ENCODE measurements at regions not wholly inside any gene's neighbourhood (a gene's known extent, or its start where the extent isn't known, plus 50 kb on each side); places are given as distances from the start of the nearest gene placed in this dataset.

GRCh38 chr2:157980020-157980419 is 103.9 kb upstream of the ACVR1 start:
- Histone ChIP-seq H3K4ac (ENCODE audit: low read depth, low read length) (no peak overlapping the region), H3K23me2 (ENCODE audit: insufficient read length, low read depth, low read length, poor library complexity, severe bottlenecking) (no peaks in the 10 kb centered on the region), H3K56ac (ENCODE audit: insufficient read length, low read depth, low read length) (no peak overlapping the region), H2AFZ (ENCODE audit: low read length) (no peak overlapping the region), H3K79me2 (ENCODE audit: insufficient read depth, low read length) (no peaks in the 10 kb centered on the region), H4K91ac (ENCODE audit: insufficient read length, low read depth, low read length) (no peak overlapping the region), H3K9ac (ENCODE audit: extremely low read depth, insufficient read length, low read length) (no peak overlapping the region), H2BK20ac (ENCODE audit: low read depth, low read length, poor library complexity, severe bottlenecking) (no peak overlapping the region), H3K4me2 (ENCODE audit: insufficient read depth, insufficient read length, low read length) (no peak overlapping the region), H3K27me3 (ENCODE audit: insufficient read depth, low read length) (no peaks in the 10 kb centered on the region), H3K18ac (ENCODE audit: insufficient read length, low read depth, low read length) (no peak overlapping the region), H3K14ac (ENCODE audit: insufficient read depth, low read length) (no peak overlapping the region), H3K27ac (ENCODE audit: insufficient read length, low read depth, low read length) (no peak overlapping the region), H3K4me1 (ENCODE audit: insufficient read depth, low read length) (no peaks in the 10 kb centered on the region), H3K23ac (ENCODE audit: insufficient read length, low read depth, low read length) (no peak overlapping the region), H2BK120ac (ENCODE audit: low read depth, low read length, poor library complexity, severe bottlenecking) (no peak overlapping the region), H3K9me3 (ENCODE audit: control insufficient read depth, low read depth, low read length) (no peaks in the 10 kb centered on the region), H2BK12ac (ENCODE audit: insufficient read length, low read depth, low read length) (no peak overlapping the region), H2BK5ac (ENCODE audit: insufficient read length, low read length) (no peak overlapping the region), H3T11ph (ENCODE audit: low read length) (no peak overlapping the region), H4K5ac (ENCODE audit: insufficient read length, low read depth, low read length) (no peak overlapping the region), H2BK15ac (ENCODE audit: low read depth, low read length) (no peak overlapping the region), H2AK5ac (ENCODE audit: insufficient read length, low read length) (no peak overlapping the region), H4K8ac (replicated peaks; ENCODE audit: insufficient read length, low read depth, low read length) (no peak overlapping the region), H3K79me1 (ENCODE audit: insufficient read depth, low read depth, low read length, poor library complexity, severe bottlenecking) (no peaks in the 10 kb centered on the region), H4K20me1 (ENCODE audit: control insufficient read depth, insufficient read depth, insufficient read length) (no peaks in the 10 kb centered on the region)
- Mint-ChIP-seq H3K27me3 (ENCODE audit: low read depth) (no peaks in the 10 kb centered on the region; the same call in 1 of the 2 replicates), H3K36me3 (ENCODE audit: insufficient read depth in 1 of 3, low read depth in 3 of 3) (peaks cover 3 to 22% (median 16%) of the 10 kb centered on the region in 3 experiments; a peak in 5 of 7 replicates), H3K4me3 (no peak overlapping the region), H3K27ac (no peak overlapping the region), H3K9me3 (peaks cover 20 to 22% of the 10 kb centered on the region in 2 experiments), H3K4me1 (no peaks in the 10 kb centered on the region)
- no CpG with 5 or more reads among the region's 4 CpGs for WGBS (ENCODE audit: extremely low coverage, insufficient read length, low lambda C conversion rate)
- no peak for DNase-seq
- TF ChIP-seq CTCF (conservative IDR thresholded peaks at IDR 0.05): no peak

Data from H9 (cell line).